Heart left ventricle (tissue), 16 donors: ENCODE measurements at regions not wholly inside any gene's neighbourhood (a gene's known extent, or its start where the extent isn't known, plus 50 kb on each side); places are given as distances from the start of the nearest gene placed in this dataset.

ENCODE experiments used
- ATAC-seq, 4 donors: fragments of 200-7000 bp; cut with Tn5 transposase; one replicate each; pipeline ENCODE4 v1.9.1; 2020 to 2022; ENCODE audit warnings: moderate library complexity in 4 of 4, mild to moderate bottlenecking in 3 of 4, moderate number of reproducible peaks in 1 of 4
- DNase-seq, 5 donors: peaks; one replicate each; pipeline ENCODE4 v3.0.0-alpha.2; 2020
- H3K27ac ChIP-seq, 12 donors: fragments of 200-600 bp; sonication (generic) in 4 of 12; one replicate each; pipeline versions ENCODE4 v1.5.0 to v1.8.0; 2016 to 2022; ENCODE audit warnings: mild to moderate bottlenecking in 2 of 12
- H3K27me3 ChIP-seq, 9 donors: fragments of 200-600 bp; sonication (generic) in 2 of 9; one replicate each; pipeline versions ENCODE4 v1.5.1 to v1.8.0; 2016 to 2022; ENCODE audit warnings: mild to moderate bottlenecking in 3 of 9
- H3K36me3 ChIP-seq, 9 donors: fragments of 200-600 bp; sonication (generic) in 2 of 9; one replicate each; pipeline versions ENCODE4 v1.5.0 to v1.8.0; 2018 to 2022; ENCODE audit warnings: mild to moderate bottlenecking in 2 of 9
- H3K4me1 ChIP-seq, 12 donors: fragments of 200-600 bp; sonication (generic) in 4 of 12; one replicate each; pipeline versions ENCODE4 v1.5.0 to v1.8.0; 2016 to 2022; ENCODE audit warnings: mild to moderate bottlenecking in 3 of 12
- H3K4me3 ChIP-seq, 12 donors: fragments of 200-600 bp; sonication (generic) in 4 of 12; one replicate each; pipeline versions ENCODE4 v1.5.0 to v1.8.0; 2017 to 2022; ENCODE audit warnings: mild to moderate bottlenecking in 9 of 12, moderate library complexity in 4 of 12
- H3K9me3 ChIP-seq, 12 donors: fragments of 200-600 bp; sonication (generic) in 4 of 12; one replicate each; pipeline versions ENCODE4 v1.5.0 to v1.8.0; 2016 to 2022; ENCODE audit warnings: mild to moderate bottlenecking in 1 of 12
- CTCF ChIP-seq, 12 donors: fragments of 200-600 bp; sonication (generic) in 4 of 12; IDR thresholded peaks; one replicate each; pipeline versions ENCODE4 v1.5.0 to v1.8.0; 2018 to 2022; ENCODE audit warnings: antibody characterized with exemption in 12 of 12, mild to moderate bottlenecking in 5 of 12
- POLR2A ChIP-seq, 2 donors: fragments of 450-650 bp; IDR thresholded peaks; one replicate each; pipeline ENCODE4 v1.6.1; 2017; ENCODE audit warnings: antibody characterized with exemption in 2 of 2, mild to moderate bottlenecking in 2 of 2, moderate library complexity in 2 of 2
- WGBS, 4 donors: extraction: QIAGEN DNeasy Blood & Tissue Kit in 2 of 4; methylation state at CpG; one replicate each; pipeline versions ENCODE4 v1.1.5 to v1.1.7; 2013 to 2018; 5-methylcytosine and 5-hydroxymethylcytosine counted together
- intact Hi-C, 10 donors: fragments of 100-400 bp; cut with DNase I; formaldehyde crosslinking; loops; one replicate each; pipeline versions ENCODE4 v1.11.1 to v1.14.2; 2022
- donor health status: ischemic (EF 13 %, LVEDD 7.1; RV severe dilation, severe dysfunction).
- donor health status: healthy with polysubstance abuse.
- donor health status: DM: no; HTN: yes; CAD: no.
- donor health status: DM: no; HTN: no; CAD: no.
- donor health status: ischemic (EF 25% LVEDD 6.9; RV normal size, moderate dysfunction).
- donor health status: ischemic (EF 25% LVEDD 5.7; RV mildly dilated, moderate dysfunction).
- donor health status: healthy.
- donor health status: DM: yes; HTN: yes; CAD: no.
- donor health status: ischemic (EF 35%, LVEDD 5.7; RV mildly dilated, moderate dysfunction).
- donor health status: nonischemic (EF 11% LVEDD 7.7; RV severe dilation, severe dysfunction).
- donor health status: DM: yes; HTN: yes; CAD: no.
- donor health status: PGD.
- donor health status: ischemic (EF 29% LVEDD 5.4; RV normal size, mild dysfunction).
- donor health status: nonischemic (EF 23%, LVEDD 6.1; RV moderate dilation, normal function).

- no peak for TF ChIP-seq CTCF (IDR thresholded peaks at IDR 0.05)
- no peak for TF ChIP-seq POLR2A (IDR thresholded peaks at IDR 0.05)
- no peaks in the 10 kb centered on the region for H3K9me3 ChIP-seq
- no peak overlapping the region for H3K27ac ChIP-seq
- DNase-seq (no peak), ATAC-seq (no peak)
- intact Hi-C loops = no loop called here
- no peak overlapping the region for H3K4me3 ChIP-seq
- H3K36me3 ChIP-seq = no peaks in the 10 kb centered on the region
- no peaks in the 10 kb centered on the region for H3K27me3 ChIP-seq
- WGBS, 4 donors = 68 to 79% (median 70%) methylated on average over 1 of the region's 1 CpG
- H3K4me1 ChIP-seq = no peaks in the 10 kb centered on the region
Measured at GRCh38 chr4:135365065-135365464, 1163.5 kb upstream of the PABPC4L start.

GRCh38 chr4:135359128-135359527, 1157.5 kb upstream of the PABPC4L start:
- TF ChIP-seq POLR2A (IDR thresholded peaks at IDR 0.05) (no peak), CTCF (IDR thresholded peaks at IDR 0.05) (no peak)
- intact Hi-C loops = no loop called here
- Histone ChIP-seq H3K27me3 (no peaks in the 10 kb centered on the region), H3K36me3 (no peaks in the 10 kb centered on the region), H3K27ac (no peak overlapping the region), H3K4me3 (no peak overlapping the region), H3K9me3 (peaks cover 0 to 9% (median 0%) of the 10 kb centered on the region in 12 donors), H3K4me1 (no peaks in the 10 kb centered on the region)
- no peak for ATAC-seq
- 32 to 52% (median 51%) methylated on average over 1 of the region's 1 CpG for WGBS, 4 donors
- DNase-seq = no peak

GRCh38 chr4:135357091-135357490, 1155.5 kb upstream of the PABPC4L start:
- intact Hi-C loops = no loop called here

GRCh38 chr4:135354876-135355275, 1153.3 kb upstream of the PABPC4L start:
- Histone ChIP-seq H3K27me3 (no peaks in the 10 kb centered on the region), H3K27ac (no peak overlapping the region), H3K9me3 (peaks cover 0 to 9% (median 0%) of the 10 kb centered on the region in 12 donors), H3K4me3 (no peak overlapping the region), H3K4me1 (no peaks in the 10 kb centered on the region), H3K36me3 (no peaks in the 10 kb centered on the region)
- ATAC-seq = no peak
- intact Hi-C loops = no loop called here
- TF ChIP-seq CTCF (IDR thresholded peaks at IDR 0.05) (no peak), POLR2A (IDR thresholded peaks at IDR 0.05) (no peak)
- DNase-seq = no peak
- 65 to 84% (median 76%) methylated on average over 1 of the region's 1 CpG for WGBS, 4 donors

More at GRCh38 chr4:135357091-135357490, 1155.5 kb upstream of the PABPC4L start:
- WGBS, 4 donors = 37 to 58% (median 53%) methylated on average over 1 of the region's 1 CpG
- Histone ChIP-seq H3K4me1 (no peaks in the 10 kb centered on the region), H3K9me3 (peaks cover 0 to 9% (median 0%) of the 10 kb centered on the region in 12 donors), H3K27ac (no peak overlapping the region), H3K27me3 (no peaks in the 10 kb centered on the region), H3K4me3 (no peak overlapping the region), H3K36me3 (no peaks in the 10 kb centered on the region)
- DNase-seq (no peak), ATAC-seq (no peak)
- no peak for TF ChIP-seq POLR2A (IDR thresholded peaks at IDR 0.05)
- no peak for TF ChIP-seq CTCF (IDR thresholded peaks at IDR 0.05)
